Posterior cingulate gyrus (tissue), 11 donors: ENCODE measurements at regions not wholly inside any gene's neighbourhood (a gene's known extent, or its start where the extent isn't known, plus 50 kb on each side); places are given as distances from the start of the nearest gene placed in this dataset.
"Not testable (repeated sequence)": the region's sequence is repeated elsewhere in the genome, so short reads cannot be mapped to it uniquely, and the experiment has no call there.

ENCODE experiments used
- DNase-seq, 10 donors: peaks; one replicate each; pipeline versions ENCODE4 v3.0.0 to v3.0.0-alpha.2; 2020 to 2021; ENCODE audit warnings: mixed read lengths in 3 of 10
- intact Hi-C: fragments of 100-400 bp; cut with DNase I; formaldehyde crosslinking; loops from one replicate; pipeline ENCODE4 v1.15.1; 2023

- DNase-seq, result no peak
- intact Hi-C loops, result no loop called here
Observed at GRCh38 chr2:145423809-145424208, 903.9 kb upstream of the ZEB2 start.

GRCh38 chr2:145422576-145422975, 902.7 kb upstream of the ZEB2 start:
- intact Hi-C loops, result no loop called here

DNA sequence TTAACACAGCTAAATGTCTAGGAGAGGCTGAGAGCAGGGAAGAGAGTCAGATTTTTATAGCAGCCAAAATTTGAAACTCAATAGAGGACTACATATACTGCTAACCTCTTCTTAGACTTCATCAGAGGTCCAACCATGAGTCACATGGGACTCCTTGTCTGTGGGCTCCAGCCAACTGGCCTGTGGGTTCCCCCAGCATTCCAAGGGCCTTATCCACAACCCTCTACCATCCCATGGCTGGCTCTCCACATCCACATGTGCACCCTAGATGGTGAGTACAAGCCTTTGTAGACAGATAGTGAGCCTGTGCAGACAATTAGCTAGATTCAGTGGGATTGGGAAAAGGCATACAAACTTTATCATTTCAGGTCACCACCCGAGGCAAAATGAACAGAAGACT, 901.9 kb upstream of the ZEB2 start:
- intact Hi-C loops, result no loop called here
- no peak for DNase-seq

More at GRCh38 chr2:145422576-145422975, 902.7 kb upstream of the ZEB2 start:
- DNase-seq, result no peak

- DNase-seq, result no peak
- intact Hi-C loops, result no loop called here
Observed at GRCh38 chr2:145416640-145417039, 896.7 kb upstream of the ZEB2 start.

- intact Hi-C loops, result no loop called here
- DNase-seq, result no peak
Observed at GRCh38 chr2:145415151-145415550, 895.2 kb upstream of the ZEB2 start.

DNA sequence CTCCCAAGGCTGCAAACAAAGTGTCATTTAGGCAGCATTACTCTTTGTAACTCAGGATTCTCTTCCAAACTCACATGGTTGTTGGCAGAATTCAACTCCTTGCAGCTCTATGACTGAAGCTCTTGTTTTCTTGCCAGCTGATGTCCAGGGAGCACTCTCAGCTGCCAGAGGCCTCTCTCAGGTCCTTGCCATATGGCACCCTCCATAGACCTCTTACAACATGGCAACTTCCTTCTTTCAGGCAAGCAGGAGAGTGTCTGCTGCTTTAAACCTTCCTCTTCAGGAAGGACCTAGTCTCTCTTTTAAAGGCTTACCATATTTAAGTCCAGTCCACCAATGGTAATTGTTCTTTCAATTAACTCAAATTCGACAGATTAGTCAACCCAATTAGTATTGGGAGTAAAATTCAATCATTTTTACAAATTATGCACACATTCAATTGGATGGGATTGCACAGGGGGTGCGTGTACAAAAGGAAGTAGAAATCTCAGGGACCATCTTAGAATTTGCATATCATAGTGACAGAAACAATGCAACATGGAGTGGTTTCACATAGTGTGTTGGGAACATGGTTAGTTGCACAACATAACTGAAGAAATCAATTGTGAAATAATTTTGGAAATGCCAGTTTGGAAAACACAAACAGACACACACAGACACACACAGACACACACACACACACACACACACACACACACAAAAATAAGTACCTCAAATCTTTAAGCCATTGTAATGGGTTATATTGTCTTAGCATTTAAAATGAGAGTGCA, 893.5 kb upstream of the ZEB2 start:
- intact Hi-C loops, result no loop called here
- no peak for DNase-seq

DNA sequence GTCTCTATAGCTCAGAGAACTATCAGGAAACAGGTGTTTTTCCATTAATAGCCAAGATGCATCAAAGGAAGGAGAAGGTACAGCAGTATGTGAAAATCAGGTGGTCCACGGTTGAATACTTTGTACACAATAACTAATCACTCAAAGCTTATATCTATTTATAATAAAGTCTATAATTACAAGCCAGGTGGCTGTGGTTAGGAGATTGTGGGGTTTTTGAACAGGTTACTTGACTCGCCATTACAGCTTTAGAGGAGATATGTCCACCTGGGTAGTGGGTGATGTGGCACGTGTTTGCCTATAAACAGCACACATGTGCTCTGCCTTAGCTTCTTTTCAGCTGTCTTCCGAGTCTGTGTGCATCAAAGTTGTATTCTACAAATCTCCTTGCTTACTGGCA, 892.2 kb upstream of the ZEB2 start:
- intact Hi-C loops, result no loop called here
- no peak for DNase-seq

GRCh38 chr2:145411493-145411892, 891.6 kb upstream of the ZEB2 start:
- DNase-seq, result no peak
- intact Hi-C loops, result no loop called here

GRCh38 chr2:145410086-145410485, 890.2 kb upstream of the ZEB2 start:
- no peak for DNase-seq
- intact Hi-C loops, result no loop called here

DNA sequence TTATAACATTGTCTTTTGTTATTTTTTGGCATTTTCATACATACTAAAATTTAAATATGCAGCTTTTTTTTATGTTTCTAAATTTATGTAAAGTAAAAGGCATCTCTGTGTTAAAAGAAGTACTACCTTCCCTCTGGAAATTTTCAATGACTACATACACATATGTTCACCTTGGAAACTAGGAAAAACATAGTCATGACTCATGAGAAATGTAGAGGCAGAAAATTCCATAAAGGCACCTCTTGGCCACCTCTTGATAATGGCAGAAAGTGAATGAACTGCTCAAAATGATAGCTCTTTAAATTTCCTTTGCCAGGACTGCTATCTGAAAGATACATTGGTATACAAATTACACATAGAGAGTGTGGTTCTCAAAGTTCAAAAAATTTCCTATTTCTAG, 889.1 kb upstream of the ZEB2 start:
- intact Hi-C loops, result no loop called here
- DNase-seq, result no peak

GRCh38 chr2:145404690-145405089, 884.8 kb upstream of the ZEB2 start:
- DNase-seq, result peak in 1 of 10 donors; percentile 49
- intact Hi-C loops, result no loop called here

DNA sequence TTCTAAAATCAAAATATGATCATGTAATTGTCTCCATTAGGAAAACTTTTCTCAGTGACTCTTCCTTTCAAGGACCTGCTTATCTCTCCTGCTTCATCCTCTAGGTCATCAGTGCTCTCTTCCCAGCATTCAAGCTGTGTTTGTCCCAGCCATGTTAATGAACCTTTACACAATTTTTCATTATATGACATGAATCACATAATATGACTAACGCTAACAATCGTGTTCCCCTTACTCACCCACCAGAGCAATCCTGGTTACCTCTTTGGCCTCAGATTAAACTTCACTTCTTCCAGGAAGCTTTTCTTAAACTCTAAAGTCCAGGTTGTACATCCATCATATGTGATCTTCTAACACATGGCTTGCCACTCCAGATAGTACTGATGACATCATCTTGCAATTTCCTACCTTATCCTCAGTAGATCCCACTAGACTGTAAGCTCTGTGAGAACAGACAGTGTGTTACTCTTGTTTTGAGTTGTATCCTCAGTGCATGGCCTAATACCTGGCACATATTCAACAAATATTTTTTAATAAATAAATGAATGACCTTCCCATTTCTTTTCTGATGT, 882.9 kb upstream of the ZEB2 start:
- no peak for DNase-seq
- intact Hi-C loops, result no loop called here

GRCh38 chr2:145399131-145399530, 879.2 kb upstream of the ZEB2 start:
- intact Hi-C loops, result no loop called here
- no peak for DNase-seq

GRCh38 chr2:145394181-145394580, 874.3 kb upstream of the ZEB2 start:
- intact Hi-C loops, result no loop called here
- no peak for DNase-seq

DNA sequence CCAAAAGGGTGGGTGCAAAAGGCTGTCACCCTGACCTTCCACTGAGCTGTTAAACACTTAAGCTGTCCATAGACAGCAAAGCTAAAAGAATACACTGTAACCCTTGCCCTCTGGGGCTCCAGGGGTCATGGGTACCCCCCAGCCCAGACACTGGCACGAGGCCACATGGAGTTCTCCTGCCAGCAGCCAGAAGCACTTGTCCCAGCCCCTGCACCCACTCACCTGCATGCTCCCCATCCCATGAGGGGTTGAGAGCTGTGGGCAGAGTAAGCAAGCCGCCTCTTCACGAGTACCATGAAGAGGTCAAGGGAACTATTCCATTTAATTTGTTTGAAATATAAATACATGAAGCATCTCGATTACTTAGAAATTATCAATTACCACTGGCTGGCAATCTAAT, 867.1 kb upstream of the ZEB2 start:
- DNase-seq, result peak in 2 of 10 donors; percentile 51 to 59
- intact Hi-C loops, result no loop called here

GRCh38 chr2:145383961-145384360, 864.0 kb upstream of the ZEB2 start:
- no peak for DNase-seq
- intact Hi-C loops, result no loop called here

DNA sequence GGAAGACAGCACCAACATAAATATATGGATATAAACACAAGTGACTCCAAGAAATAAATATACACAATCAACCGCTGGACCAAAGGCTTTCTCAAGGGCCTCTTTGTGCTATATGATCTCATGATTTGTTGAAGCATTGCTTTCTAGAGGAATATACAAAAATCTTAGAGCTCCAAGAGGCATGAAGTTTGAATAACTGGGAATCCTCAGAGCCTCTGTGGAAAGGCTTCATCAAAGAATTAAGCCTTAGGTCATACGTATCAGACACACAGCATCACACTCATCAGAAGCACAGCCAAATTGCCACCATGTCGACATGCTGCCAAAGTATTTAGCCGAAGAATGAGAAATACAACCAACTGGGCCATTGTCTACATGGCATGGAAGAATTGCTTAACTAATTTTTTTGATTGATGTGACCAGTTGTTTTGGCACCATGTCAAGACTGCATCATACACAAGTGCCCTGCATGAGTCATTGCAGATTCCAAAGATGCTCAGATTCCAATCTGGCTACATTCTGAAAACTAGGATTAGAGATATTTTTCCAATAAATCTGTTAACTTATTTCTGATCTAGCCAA, 860.6 kb upstream of the ZEB2 start:
- DNase-seq, result no peak
- intact Hi-C loops, result no loop called here

- intact Hi-C loops, result no loop called here
- no peak for DNase-seq
Observed at GRCh38 chr2:145379934-145380333, 860.0 kb upstream of the ZEB2 start.

GRCh38 chr2:145374165-145374564, 854.2 kb upstream of the ZEB2 start:
- intact Hi-C loops, result no loop called here
- no peak for DNase-seq

GRCh38 chr2:145367334-145367733, 847.4 kb upstream of the ZEB2 start:
- DNase-seq, intact Hi-C loops: not testable (repeated sequence)

GRCh38 chr2:145366341-145366740, 846.4 kb upstream of the ZEB2 start:
- intact Hi-C loops, result no loop called here
- no peak for DNase-seq

DNA sequence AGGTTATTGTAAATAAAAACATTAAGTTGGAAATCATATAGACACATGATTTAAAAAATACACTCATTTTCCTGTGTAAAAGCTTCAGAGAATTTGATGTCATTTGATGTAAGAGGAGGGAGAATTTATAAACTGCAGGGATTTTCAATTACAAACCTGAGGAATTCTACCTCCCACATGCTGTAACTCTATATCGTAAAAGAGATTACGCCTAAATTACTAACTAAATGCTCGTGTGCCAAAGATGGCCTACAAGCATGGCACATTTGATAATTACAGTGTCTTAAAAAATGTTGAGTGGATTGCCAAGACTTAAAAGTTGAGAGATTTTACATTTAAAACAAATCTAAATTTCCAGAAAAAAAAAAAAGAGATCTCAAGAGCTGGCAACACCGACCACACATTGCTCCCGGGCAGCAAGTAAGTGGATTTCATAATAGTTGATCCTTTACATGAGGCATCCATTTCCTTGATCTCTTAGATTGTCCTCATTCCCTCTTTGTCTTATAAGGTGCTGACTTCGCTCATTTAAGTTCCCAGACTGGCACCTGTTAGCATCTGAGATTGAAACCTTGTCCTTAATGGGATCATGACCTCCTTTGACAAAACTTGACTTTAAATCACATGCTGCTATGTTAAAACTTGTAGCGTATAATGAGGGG, 840.3 kb upstream of the ZEB2 start:
- DNase-seq, result no peak
- intact Hi-C loops, result no loop called here
